ENCODE measurements at regions not wholly inside any gene's neighbourhood (a gene's known extent, or its start where the extent isn't known, plus 50 kb on each side); places are given as distances from the start of the nearest gene placed in this dataset.

- no peak for DNase-seq
- Histone ChIP-seq H3K36me3 (no peaks in the 10 kb centered on the region), H3K27me3 (no peaks in the 10 kb centered on the region), H3K4me1 (no peaks in the 10 kb centered on the region), H3K27ac (no peak overlapping the region), H3K4me3 (no peak overlapping the region), H3K9me3 (no peaks in the 10 kb centered on the region)
- intact Hi-C loops (cut with DNase I; ENCODE audit: low total_unique reads) (no loop called here), in situ Hi-C loops (cut with MboI; ENCODE audit: low pct_ligation_motif_present in 1 of 4, low pct_unique_long_range_greater_than_20kb in 1 of 4, low sequenced_read_pairs in 3 of 4) (no loop called here)
- 72 to 79% methylated on average over 3 of the region's 3 CpGs for WGBS, 2 donors (ENCODE audit: low coverage in 1 of 2)
- no peak for TF ChIP-seq CTCF (IDR thresholded peaks at IDR 0.05)
- no peak for TF ChIP-seq POLR2AphosphoS5 (IDR thresholded peaks at IDR 0.05)
- TF ChIP-seq EP300 (IDR thresholded peaks at IDR 0.05; ENCODE audit: low read depth): no peak
- TF ChIP-seq POLR2A (IDR thresholded peaks at IDR 0.05): no peak
Observed at GRCh38 chr10:25858076-25858475, 76.0 kb upstream of the MYO3A start.

GRCh38 chr10:25865267-25865666 is 68.8 kb upstream of the MYO3A start:
- Histone ChIP-seq H3K36me3 (no peaks in the 10 kb centered on the region), H3K4me3 (no peak overlapping the region), H3K9me3 (no peaks in the 10 kb centered on the region), H3K27ac (no peak overlapping the region), H3K4me1 (no peaks in the 10 kb centered on the region), H3K27me3 (no peaks in the 10 kb centered on the region)
- in situ Hi-C loops (cut with MboI; ENCODE audit: low pct_ligation_motif_present in 1 of 4, low pct_unique_long_range_greater_than_20kb in 1 of 4, low sequenced_read_pairs in 3 of 4): no loop called here
- intact Hi-C loops (cut with DNase I; ENCODE audit: low total_unique reads): no loop called here
- DNase-seq: no peak
- TF ChIP-seq EP300 (IDR thresholded peaks at IDR 0.05; ENCODE audit: low read depth) (no peak), CTCF (IDR thresholded peaks at IDR 0.05) (no peak)

- TF ChIP-seq POLR2AphosphoS5 (IDR thresholded peaks at IDR 0.05) (no peak), CTCF (IDR thresholded peaks at IDR 0.05) (no peak), POLR2A (IDR thresholded peaks at IDR 0.05) (no peak), EP300 (IDR thresholded peaks at IDR 0.05; ENCODE audit: low read depth) (no peak)
Observed at GRCh38 chr10:25867321-25867720, 66.7 kb upstream of the MYO3A start.

GRCh38 chr10:25869067-25869591 is 64.9 kb upstream of the MYO3A start:
- 37 to 47% methylated on average over 6 to 7 of the region's 7 CpGs for WGBS, 2 donors (ENCODE audit: low coverage in 1 of 2)
- no peak for DNase-seq
- in situ Hi-C loops (cut with MboI; ENCODE audit: low pct_ligation_motif_present in 1 of 4, low pct_unique_long_range_greater_than_20kb in 1 of 4, low sequenced_read_pairs in 3 of 4): no loop called here
- H3K27me3 ChIP-seq: no peaks in the 10 kb centered on the region
- intact Hi-C loops (cut with DNase I; ENCODE audit: low total_unique reads): no loop called here
- H3K27ac ChIP-seq: no peak overlapping the region
- H3K4me1 ChIP-seq: no peaks in the 10 kb centered on the region
- no peaks in the 10 kb centered on the region for H3K9me3 ChIP-seq
- no peak overlapping the region for H3K4me3 ChIP-seq
- TF ChIP-seq POLR2A (IDR thresholded peaks at IDR 0.05) (no peak), EP300 (IDR thresholded peaks at IDR 0.05; ENCODE audit: low read depth) (no peak), POLR2AphosphoS5 (IDR thresholded peaks at IDR 0.05) (no peak), CTCF (IDR thresholded peaks at IDR 0.05) (no peak)
- H3K36me3 ChIP-seq: no peaks in the 10 kb centered on the region

More at GRCh38 chr10:25867321-25867720, 66.7 kb upstream of the MYO3A start:
- H3K36me3 ChIP-seq: no peaks in the 10 kb centered on the region
- no peaks in the 10 kb centered on the region for H3K27me3 ChIP-seq
- no peak overlapping the region for H3K27ac ChIP-seq
- H3K4me1 ChIP-seq: no peaks in the 10 kb centered on the region
- no peak for DNase-seq
- no peaks in the 10 kb centered on the region for H3K9me3 ChIP-seq
- 47 to 61% methylated on average over 3 of the region's 3 CpGs for WGBS, 2 donors (ENCODE audit: low coverage in 1 of 2)
- intact Hi-C loops (cut with DNase I; ENCODE audit: low total_unique reads): no loop called here
- H3K4me3 ChIP-seq: no peak overlapping the region
- in situ Hi-C loops (cut with MboI; ENCODE audit: low pct_ligation_motif_present in 1 of 4, low pct_unique_long_range_greater_than_20kb in 1 of 4, low sequenced_read_pairs in 3 of 4): no loop called here
